CD4-positive, alpha-beta T cell treated with Interleukin-15 for 4 hours (primary cell): ENCODE measurements at regions not wholly inside any gene's neighbourhood (a gene's known extent, or its start where the extent isn't known, plus 50 kb on each side); places are given as distances from the start of the nearest gene placed in this dataset.

ENCODE experiments used
- DNase-seq: peaks from one replicate; pipeline ENCODE4 v3.0.0-alpha.2; 2020; ENCODE audit warnings: low spot score

DNA sequence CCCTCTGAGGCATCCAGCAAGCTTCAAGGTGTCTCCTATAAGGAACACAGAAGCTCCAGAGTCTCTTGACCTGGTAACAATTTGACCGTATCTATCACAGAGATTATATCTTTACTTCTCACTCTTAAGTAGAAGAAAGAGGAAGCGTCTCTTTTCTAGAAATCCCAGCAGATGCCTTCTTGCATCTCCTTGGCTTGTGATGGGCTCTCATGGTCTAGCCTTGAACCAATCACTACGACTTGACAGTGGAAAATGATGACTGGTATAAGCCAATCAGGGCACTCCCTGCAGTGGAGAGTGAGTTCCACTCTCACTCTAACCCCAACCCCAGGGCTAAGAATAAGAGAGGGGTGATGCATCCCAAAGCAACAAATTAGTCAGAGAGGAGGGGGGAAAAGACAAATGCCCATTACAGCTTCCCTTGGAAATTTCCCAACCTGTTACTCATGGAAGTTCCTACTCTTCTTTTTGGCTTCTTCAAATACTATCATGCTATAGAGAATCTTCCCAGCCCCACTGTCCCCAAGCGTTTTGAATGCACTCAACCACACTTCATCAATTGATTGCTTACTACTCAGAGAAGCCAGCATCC, 293.5 kb downstream of the MN1 start:
- no peak for DNase-seq

GRCh38 chr22:27509132-27509920, 292.2 kb downstream of the MN1 start:
- no peak for DNase-seq

- DNase-seq = no peak
These were observed 291.5 kb downstream of the MN1 start for GRCh38 chr22:27510024-27510423.

DNA sequence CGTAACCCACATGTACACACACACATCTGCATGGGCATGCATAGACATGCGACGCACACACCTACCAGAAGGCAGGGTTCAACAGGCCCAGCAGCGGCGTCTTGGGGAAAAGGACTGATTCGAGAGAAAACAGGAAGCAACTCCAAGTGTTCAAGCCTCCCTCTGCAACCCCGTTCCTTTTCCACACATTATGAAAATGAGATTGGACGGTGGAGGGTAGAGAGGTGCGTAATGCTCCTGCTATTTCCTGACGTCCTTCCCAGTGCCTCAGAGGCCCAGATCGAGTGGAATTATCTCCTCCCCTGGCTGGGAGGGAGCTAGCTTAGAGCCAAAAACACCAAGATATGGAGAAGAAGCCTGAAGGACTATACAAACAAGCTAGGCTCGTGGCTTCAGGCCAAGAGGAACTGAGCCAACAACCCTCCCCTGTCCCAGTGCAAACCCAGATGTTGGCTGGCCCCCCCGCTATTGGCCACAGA, 289.2 kb downstream of the MN1 start:
- DNase-seq = no peak

DNA sequence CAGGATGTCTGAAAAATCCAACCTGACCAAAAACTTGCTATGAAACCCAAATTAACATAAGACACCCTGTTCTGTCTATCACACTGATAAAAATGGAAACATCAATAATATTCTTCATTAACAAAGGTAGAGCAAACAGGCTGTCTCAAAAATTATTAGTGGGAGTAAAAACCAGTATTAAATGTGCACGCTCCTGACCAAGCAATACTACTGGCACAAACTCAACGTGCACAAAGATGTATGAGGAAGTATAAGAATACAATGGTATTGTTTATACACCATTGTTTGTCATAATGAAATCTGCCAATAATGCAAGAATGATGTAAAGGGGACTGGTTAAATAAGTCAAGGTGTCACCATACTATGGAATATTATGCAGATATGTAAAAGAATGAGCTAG, 288.5 kb downstream of the MN1 start:
- no peak for DNase-seq

DNA sequence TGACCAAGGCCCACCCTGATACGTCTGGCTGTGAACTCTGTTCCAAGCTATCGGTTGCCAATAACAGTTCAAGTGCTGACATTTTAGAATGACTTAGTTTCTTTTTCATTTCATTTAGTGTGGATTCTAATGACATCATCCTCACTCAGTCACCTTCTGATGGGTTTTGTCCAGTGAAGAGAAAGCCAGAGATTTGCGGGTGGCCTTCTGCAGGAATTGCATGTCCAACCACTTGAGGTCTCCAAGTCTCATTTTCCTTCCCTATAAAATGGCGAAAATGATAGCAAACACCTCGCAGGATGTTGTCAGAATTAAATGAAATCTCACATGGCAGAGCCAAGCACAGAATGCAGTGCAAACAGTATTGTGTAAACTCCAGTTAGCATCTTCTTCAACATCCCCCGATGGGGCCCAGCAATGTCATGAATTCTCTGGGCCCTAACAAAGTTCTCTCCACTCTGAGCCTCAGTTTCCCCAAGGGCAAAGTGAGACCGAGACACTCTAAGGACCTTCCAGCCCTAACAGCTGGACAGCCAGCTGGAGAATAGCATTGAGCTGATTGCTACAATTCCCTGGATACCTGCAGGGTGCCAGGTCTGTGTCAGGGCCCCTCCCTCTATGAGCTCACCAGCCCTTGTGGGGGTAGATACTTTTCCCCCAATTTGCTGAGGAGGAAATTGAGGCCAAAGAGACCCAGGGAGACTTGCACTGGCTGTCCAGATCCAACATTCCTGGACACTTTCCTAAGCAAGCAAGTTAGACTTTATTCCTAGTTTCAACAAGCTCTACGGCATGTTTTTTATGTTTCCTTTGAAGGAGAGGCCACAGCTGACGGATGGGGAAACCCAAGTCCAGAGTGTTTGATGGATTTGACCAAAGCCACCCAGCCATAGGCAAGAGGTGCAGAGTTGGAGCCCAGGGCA, 286.7 kb downstream of the MN1 start:
- no peak for DNase-seq

DNA sequence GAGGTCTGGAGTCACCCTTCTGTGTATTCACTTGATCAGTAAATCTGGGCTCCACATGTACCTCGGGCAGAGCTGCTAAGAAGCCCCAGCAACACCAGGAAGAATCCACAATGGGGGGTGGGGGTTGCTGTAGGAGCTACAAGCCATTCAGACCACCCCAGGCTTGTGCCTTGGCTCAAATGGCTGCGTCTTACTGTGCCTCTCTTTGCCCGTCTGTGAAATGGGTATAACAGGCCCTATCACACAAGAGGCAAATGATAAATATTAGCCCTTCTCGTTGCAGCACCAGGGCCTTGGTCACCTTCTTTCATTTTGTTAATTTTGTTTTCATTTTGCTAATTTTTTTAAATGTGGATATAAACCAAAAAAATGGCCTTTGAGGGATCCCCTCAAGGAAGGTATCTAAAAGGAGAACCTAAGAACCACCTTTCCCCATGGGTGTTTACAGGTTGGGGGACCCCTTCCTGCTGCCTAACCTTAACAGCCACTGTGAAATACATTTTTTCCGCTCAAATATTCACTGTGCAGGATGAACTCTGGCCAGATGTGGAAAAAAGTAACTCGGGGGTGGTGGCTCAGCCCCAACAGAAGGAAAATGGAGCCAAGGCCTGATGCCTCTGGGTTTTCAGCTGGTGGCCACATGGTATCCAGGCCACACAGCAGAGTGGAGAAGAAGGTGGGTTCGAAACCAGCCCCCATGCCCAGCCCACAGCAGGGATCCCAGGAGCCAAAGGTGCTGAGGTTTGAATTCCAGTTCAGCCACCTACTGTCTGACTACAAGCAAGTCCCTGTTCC, 284.0 kb downstream of the MN1 start:
- no peak for DNase-seq

DNA sequence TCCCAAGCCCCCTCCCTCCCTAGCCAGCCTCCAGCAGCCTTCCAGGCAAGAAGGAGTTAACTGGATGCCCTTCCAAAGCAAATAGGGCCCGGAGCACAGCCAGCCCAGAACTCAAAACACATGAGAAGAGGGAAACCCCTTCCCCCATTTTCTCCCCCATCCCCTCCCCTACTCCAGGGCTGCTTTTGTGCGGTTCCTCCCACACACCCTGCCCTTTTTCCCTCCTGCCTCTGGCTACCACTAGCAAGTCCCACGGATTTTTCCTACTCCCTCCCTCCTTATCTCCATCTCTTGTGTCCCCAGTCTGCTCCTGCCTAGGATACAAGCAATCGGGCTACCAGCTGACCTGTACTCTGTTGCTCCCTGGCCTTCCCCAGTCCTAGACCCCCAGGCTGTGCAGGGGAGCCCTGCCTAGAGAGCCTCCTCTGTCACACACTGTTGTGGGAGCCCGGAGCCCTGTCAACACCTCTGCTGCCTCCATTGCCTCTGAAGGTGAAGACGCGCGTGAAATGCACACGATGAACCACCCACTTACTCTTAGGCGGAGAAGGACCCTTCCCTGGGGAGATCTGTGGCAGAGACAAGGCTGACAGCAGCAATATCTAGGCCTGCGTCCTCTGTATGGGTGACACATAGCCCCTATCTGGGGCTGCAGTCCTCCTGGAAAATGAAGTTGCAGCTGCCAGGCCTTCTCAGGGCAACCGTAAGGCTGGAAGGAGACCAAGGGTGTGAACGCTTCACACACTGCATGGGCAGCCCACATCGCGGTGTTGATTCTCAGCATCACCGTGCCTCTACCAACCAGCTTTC, 282.8 kb downstream of the MN1 start:
- no peak for DNase-seq

DNA sequence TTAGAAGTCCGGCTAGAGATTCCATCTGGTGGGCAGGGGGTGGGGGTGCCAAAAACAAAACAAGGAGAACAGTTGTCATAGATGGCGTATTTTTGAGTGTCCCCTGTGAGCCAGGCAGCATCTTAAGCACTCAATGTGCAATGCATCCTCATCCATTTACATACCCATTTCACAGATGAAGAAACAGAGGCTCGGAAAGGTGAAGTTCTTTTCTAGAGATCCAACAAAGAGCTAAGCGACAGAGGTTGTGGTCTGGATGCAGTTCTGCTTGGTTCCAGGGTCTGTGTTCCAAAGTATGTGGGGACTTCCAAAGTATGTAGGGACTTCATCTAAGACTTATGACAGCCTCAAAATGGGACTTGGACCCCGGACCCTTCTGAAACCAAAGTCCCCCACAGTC, 277.8 kb downstream of the MN1 start:
- no peak for DNase-seq

DNA sequence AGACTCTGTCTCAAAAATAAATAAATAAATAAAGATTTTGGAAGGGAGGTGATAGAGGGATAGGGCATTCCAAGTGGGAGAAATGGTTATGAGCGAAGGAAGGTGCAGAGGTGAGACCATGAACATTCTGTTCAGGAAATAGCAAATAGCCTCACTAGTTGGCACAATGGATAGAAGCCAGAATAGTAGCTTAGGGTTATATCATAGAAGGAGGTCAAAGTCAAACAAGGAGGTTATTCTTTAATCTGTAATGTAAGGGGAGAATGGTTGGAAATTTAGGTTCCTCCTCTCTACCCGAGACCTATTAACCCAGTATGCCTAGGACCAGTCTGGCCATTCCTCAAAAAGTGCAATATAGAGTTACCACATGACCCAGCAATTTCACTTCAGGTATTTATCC, 275.8 kb downstream of the MN1 start:
- DNase-seq = no peak

DNA sequence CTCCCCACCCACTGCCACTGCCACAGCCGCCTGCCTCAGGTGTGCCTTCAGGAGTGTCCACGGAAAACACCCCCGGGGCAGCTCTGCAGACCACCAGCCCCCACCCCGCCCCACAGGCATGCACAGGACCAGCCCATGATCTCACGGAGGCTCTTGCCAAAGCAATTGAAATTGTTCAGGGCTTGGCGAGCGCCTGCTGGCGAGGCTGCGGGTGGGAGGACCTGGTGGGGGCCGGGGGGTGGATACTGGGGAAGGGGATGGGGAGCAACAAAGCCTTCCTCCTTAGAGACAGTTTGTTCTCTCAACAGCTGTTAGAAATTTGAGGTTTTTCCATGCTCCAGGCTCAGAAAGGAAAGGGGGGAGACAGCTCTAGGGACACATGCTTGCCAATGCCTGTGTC, 274.7 kb downstream of the MN1 start:
- DNase-seq = no peak

- DNase-seq = no peak
These were observed 269.6 kb downstream of the MN1 start for GRCh38 chr22:27531782-27532530.

DNA sequence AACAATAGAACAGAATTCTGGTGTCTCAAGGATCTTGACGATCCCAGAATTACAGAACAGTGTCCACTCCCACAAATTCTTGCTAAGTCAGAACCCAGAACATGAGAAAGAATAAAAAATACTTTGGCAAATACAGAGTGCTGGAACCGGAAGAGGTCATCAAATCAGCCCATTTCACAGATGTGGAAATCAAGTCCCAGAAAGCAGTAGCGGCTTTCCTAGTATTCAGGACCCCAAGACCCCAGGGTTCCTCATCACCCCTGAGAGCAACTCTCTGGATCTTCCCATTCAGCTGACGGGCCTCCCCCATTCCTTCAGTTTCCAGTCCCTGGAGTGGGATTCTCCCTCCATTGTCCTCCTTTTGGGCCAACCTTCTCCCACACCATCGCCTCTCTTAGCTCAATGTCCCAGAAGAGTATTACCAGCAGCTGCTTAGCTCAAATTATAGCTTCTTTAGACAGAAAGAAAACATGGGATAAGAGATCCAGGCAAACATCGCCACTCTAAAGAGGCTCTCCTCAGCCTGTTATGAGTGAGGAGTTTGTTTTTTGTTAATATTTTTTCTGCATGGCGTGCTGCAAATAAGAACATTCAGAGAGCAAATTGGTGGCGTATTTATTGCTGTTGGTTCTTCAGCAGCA, 268.3 kb downstream of the MN1 start:
- no peak for DNase-seq

DNA sequence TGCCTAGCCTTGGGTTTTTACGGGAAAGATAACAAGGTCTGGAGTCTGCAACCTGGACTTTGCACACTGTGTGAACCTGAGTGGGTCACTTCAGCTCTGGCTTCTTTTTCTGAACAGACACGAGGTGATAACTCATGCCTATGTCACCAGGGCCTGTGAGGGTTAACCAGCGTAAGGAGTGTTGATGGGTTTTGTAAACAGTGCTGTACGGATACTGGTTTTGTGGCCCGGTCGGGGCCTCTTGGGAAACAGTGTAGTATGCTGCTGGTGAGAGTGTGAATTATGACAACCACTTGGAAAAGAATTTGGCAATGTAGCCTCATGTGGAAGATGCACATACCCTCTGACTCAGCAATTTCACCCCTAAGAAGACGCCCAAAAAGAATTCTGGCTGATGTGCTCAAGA, 266.8 kb downstream of the MN1 start:
- DNase-seq = no peak

- DNase-seq = no peak
These were observed 266.1 kb downstream of the MN1 start for GRCh38 chr22:27535452-27535851.

DNA sequence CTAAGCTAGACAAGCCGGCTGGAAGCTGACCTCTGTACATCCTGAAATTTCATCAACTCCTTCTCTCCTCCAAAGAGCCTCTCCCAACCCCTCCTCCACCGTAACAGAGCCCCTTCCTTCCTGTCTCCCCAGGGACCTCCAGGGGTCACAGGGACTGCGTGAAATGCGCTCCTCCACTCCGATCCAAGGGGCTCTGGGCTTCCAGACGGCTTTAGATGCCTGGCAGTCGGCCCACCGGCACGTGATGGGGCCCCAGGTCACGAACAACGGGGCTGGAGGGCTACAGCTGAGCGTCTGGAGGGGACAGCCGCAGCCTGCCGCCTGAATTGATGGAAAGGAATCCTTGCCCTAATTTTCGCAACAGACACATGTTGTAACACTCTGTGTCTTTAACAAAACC, 264.1 kb downstream of the MN1 start:
- no peak for DNase-seq

DNA sequence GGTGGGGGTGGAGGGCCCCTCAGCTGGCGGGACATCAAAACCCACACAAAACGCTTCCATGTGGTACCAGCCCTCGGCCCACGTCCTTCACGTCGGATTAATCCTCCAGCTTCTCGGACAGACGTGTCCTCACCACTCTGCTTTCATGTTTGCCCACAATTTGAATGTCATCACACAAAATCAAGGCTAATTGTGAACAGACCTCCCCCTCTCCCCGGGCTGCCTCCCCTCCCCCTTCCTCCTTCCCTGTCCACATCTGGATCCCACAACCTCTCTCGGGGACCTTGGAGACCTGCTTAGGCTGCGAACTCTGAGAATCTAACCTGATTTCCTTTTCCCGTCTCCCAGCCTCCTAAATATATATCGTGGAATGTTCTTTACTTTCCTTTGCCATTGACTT, 262.9 kb downstream of the MN1 start:
- DNase-seq = no peak

- DNase-seq = no peak
These were observed 261.3 kb downstream of the MN1 start for GRCh38 chr22:27540247-27540646.

DNA sequence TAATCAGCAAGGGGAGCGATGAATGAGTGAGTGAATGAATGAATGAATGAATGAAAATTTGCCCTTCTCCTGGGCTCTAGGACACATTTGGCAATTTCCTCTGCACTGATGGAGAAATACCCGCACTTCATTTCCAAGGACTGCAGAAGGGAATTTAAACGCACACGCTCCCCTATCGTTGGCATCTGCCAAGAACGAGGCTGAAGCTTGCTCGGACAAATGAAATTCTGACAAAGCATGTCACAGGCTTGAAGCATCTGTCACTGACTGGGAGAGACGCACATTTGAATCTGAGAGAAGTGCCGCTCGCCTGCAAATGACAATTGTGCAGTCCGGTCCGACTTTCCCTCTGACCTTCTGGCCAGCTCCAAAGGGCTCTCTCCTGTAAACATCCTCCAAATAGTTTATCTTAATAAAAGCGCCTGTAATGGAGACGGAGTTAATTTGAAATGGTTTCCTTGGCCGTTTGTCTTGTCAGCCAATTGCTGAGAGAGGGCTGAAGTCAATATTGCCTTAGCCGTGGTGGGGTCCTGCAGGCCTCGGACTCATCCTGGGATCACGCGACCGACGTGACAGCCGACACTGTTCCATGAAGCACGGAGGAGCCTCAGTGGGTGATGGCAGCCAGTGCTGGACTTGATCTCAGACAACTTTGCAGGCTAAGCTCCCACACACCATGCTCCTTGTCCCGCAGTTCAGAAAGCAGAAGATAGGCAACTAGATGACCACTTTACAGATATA, 260.7 kb downstream of the MN1 start:
- DNase-seq = no peak
